PC-9 (cell line): ENCODE measurements at regions not wholly inside any gene's neighbourhood (a gene's known extent, or its start where the extent isn't known, plus 50 kb on each side); places are given as distances from the start of the nearest gene placed in this dataset.

Experiments used
- BruUV-seq: library from RNA; stranded (reverse); fragments of 400-500 nt; replicated peaks from 2 replicates; lab custom pipeline; 2021; lab: Mats Ljungman, UMichigan
- CTCF ChIA-PET: fragments of 300-600 bp; sonication (Branson Sonifier 250); formaldehyde crosslinking; loops from one replicate; lab custom pipeline; 2022; ENCODE audit warnings: antibody characterized with exemption; lab: Charles Lee
- POLR2A ChIA-PET: fragments of 300-600 bp; sonication (Branson Sonifier 250); formaldehyde crosslinking; loops from one replicate; lab custom pipeline; 2022; ENCODE audit warnings: antibody characterized with exemption; ENCODE audit not compliant: unreplicated experiment; lab: Charles Lee
- DNase-seq, 2 experiments: peaks; one replicate each; pipeline versions ENCODE4 v3.0.0 to v3.0.0-alpha.2; 2015 to 2022; ENCODE audit warnings: mixed read lengths in 1 of 2
- H2AFZ ChIP-seq: fragments of 200-600 bp; sonication (generic); 2 replicates; pipeline ENCODE4 v1.8.1; 2017; ENCODE audit warnings: antibody characterized with exemption
- H3F3A ChIP-seq: fragments of 200-600 bp; sonication (generic); 2 replicates; pipeline ENCODE4 v1.8.1; 2017; ENCODE audit warnings: antibody characterized with exemption, mild to moderate bottlenecking, low read depth; ENCODE audit not compliant: insufficient read depth
- H3K27ac ChIP-seq: fragments of 200-600 bp; sonication (generic); 2 replicates; pipeline ENCODE4 v1.6.1; 2016; ENCODE audit warnings: mixed run types
- H3K27me3 ChIP-seq: fragments of 200-600 bp; sonication (generic); 2 replicates; pipeline ENCODE4 v1.6.1; 2016; ENCODE audit warnings: low read depth, mixed run types; ENCODE audit not compliant: insufficient read depth
- H3K36me3 ChIP-seq: fragments of 200-600 bp; sonication (generic); 2 replicates; pipeline ENCODE4 v1.6.1; 2016; ENCODE audit warnings: low read depth, mixed run types
- H3K4me1 ChIP-seq: fragments of 200-600 bp; sonication (generic); replicated peaks from 2 replicates; pipeline ENCODE4 v1.6.1; 2016; ENCODE audit warnings: mixed run types; ENCODE audit not compliant: insufficient read depth
- H3K4me2 ChIP-seq: fragments of 200-600 bp; sonication (generic); 2 replicates; pipeline ENCODE4 v1.6.1; 2017; ENCODE audit warnings: mixed run types
- H3K4me3 ChIP-seq: fragments of 200-600 bp; sonication (generic); 2 replicates; pipeline ENCODE4 v1.6.1; 2016; ENCODE audit warnings: mixed run types
- H3K79me2 ChIP-seq: fragments of 200-600 bp; sonication (generic); 2 replicates; pipeline ENCODE4 v1.6.1; 2017; ENCODE audit warnings: low read depth, mixed run types
- H3K9me2 ChIP-seq: fragments of 200-600 bp; sonication (generic); 2 replicates; pipeline ENCODE4 v1.8.1; 2017; ENCODE audit warnings: mild to moderate bottlenecking; ENCODE audit not compliant: insufficient read depth
- H3K9me3 ChIP-seq: fragments of 200-600 bp; sonication (generic); 2 replicates; pipeline ENCODE4 v1.8.1; 2016; ENCODE audit warnings: low read depth; ENCODE audit not compliant: insufficient read depth
- H4K20me1 ChIP-seq: fragments of 200-600 bp; sonication (generic); 2 replicates; pipeline ENCODE4 v1.8.1; 2017; ENCODE audit not compliant: insufficient read depth
- CTCF ChIP-seq: fragments of 200-600 bp; sonication (generic); conservative IDR thresholded peaks from 2 replicates; pipeline ENCODE4 v1.6.1; 2017; ENCODE audit warnings: mixed run types, antibody characterized with exemption, mild to moderate bottlenecking, moderate library complexity
- EZH2 ChIP-seq: fragments of 200-600 bp; sonication (generic); IDR thresholded peaks from 2 replicates; pipeline ENCODE4 v1.8.0; 2017; ENCODE audit warnings: antibody characterized with exemption, low read depth
- intact Hi-C: fragments of 100-400 bp; cut with micrococcal nuclease; formaldehyde crosslinking; loops from one replicate; pipeline ENCODE4 v1.10.0; 2022; ENCODE audit not compliant: unreplicated experiment

GRCh38 chr3:159907828-159908227, 80.8 kb upstream of the IL12A start:
- POLR2A ChIA-PET: no interaction called here
- Histone ChIP-seq H2AFZ (no peak overlapping the region), H3K4me3 (no peak overlapping the region), H3K27ac (no peak overlapping the region), H3K36me3 (no peaks in the 10 kb centered on the region), H3K9me3 (no peaks in the 10 kb centered on the region), H3K27me3 (no peaks in the 10 kb centered on the region), H4K20me1 (no peaks in the 10 kb centered on the region), H3K4me1 (no peaks in the 10 kb centered on the region), H3K9me2 (no peaks in the 10 kb centered on the region), H3K79me2 (no peaks in the 10 kb centered on the region), H3F3A (no peaks in the 10 kb centered on the region), H3K4me2 (no peak overlapping the region)
- no TSS peak for BruUV-seq
- intact Hi-C loops: no loop called here
- CTCF ChIA-PET: no interaction called here
- no peak for DNase-seq
- TF ChIP-seq EZH2 (no peak), CTCF (no peak)

GRCh38 chr3:159910991-159911663, 77.5 kb upstream of the IL12A start:
- Histone ChIP-seq H3K9me2 (no peaks in the 10 kb centered on the region), H3K79me2 (no peaks in the 10 kb centered on the region), H2AFZ (no peak overlapping the region), H3K36me3 (no peaks in the 10 kb centered on the region), H4K20me1 (no peaks in the 10 kb centered on the region), H3K27ac (no peak overlapping the region), H3F3A (no peaks in the 10 kb centered on the region), H3K4me1 (0 out of 2 replicates have a peak, but pooled peaks cover 3% of the 10 kb centered on the region), H3K4me3 (no peak overlapping the region), H3K27me3 (no peaks in the 10 kb centered on the region), H3K9me3 (no peaks in the 10 kb centered on the region), H3K4me2 (no peak overlapping the region)
- POLR2A ChIA-PET: no interaction called here
- CTCF ChIA-PET: interaction anchor here (0.6 kb wide), 1 partner anchor 177 kb away, joined by 3 read pairs; no protein-coding TSS in a partner anchor
- DNase-seq: no peak
- no peak for TF ChIP-seq CTCF
- TF ChIP-seq EZH2: no peak
- intact Hi-C loops: no loop called here
- no TSS peak for BruUV-seq

- H3K9me3 ChIP-seq: no peaks in the 10 kb centered on the region
- ChIA-PET POLR2A (no interaction called here), CTCF (interaction anchor here (0.6 kb wide), 1 partner anchor 178 kb away, joined by 3 read pairs; no protein-coding TSS in a partner anchor)
- H4K20me1 ChIP-seq: no peaks in the 10 kb centered on the region
- intact Hi-C loops: no loop called here
- no peak overlapping the region for H3K27ac ChIP-seq
- no peak overlapping the region for H3K4me3 ChIP-seq
- H3K36me3 ChIP-seq: no peaks in the 10 kb centered on the region
- no TSS peak for BruUV-seq
- DNase-seq: no peak
- H3K4me1 ChIP-seq: 0 out of 2 replicates have a peak, but pooled peaks cover 3% of the 10 kb centered on the region
- H2AFZ ChIP-seq: no peak overlapping the region
- H3K79me2 ChIP-seq: no peaks in the 10 kb centered on the region
- no peaks in the 10 kb centered on the region for H3K27me3 ChIP-seq
- H3F3A ChIP-seq: no peaks in the 10 kb centered on the region
- no peak overlapping the region for H3K4me2 ChIP-seq
- TF ChIP-seq EZH2 (no peak), CTCF (no peak)
- H3K9me2 ChIP-seq: no peaks in the 10 kb centered on the region
Observed at GRCh38 chr3:159911664-159912037, 77.0 kb upstream of the IL12A start.
